ENCODE measurements at regions not wholly inside any gene's neighbourhood (a gene's known extent, or its start where the extent isn't known, plus 50 kb on each side); places are given as distances from the start of the nearest gene placed in this dataset.
A peak's percentile ranks its signal among the peaks of the same experiment; 100 is the strongest.
"Not testable (repeated sequence)": the region's sequence is repeated elsewhere in the genome, so short reads cannot be mapped to it uniquely, and the experiment has no call there.

GRCh38 chr2:147420517-147420916, 424.3 kb upstream of the ACVR2A start:
- TF ChIP-seq, protein P1, sequence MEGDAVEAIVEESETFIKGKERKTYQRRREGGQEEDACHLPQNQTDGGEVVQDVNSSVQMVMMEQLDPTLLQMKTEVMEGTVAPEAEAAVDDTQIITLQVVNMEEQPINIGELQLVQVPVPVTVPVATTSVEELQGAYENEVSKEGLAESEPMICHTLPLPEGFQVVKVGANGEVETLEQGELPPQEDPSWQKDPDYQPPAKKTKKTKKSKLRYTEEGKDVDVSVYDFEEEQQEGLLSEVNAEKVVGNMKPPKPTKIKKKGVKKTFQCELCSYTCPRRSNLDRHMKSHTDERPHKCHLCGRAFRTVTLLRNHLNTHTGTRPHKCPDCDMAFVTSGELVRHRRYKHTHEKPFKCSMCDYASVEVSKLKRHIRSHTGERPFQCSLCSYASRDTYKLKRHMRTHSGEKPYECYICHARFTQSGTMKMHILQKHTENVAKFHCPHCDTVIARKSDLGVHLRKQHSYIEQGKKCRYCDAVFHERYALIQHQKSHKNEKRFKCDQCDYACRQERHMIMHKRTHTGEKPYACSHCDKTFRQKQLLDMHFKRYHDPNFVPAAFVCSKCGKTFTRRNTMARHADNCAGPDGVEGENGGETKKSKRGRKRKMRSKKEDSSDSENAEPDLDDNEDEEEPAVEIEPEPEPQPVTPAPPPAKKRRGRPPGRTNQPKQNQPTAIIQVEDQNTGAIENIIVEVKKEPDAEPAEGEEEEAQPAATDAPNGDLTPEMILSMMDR (conservative IDR thresholded peaks at IDR 0.05; ENCODE audit: low read depth) = no peak
- POLR2A ChIA-PET (ENCODE audit: low non-redundant PET) = no interaction called here
- CTCF ChIA-PET = no interaction called here
- H3K27ac ChIP-seq = no peak overlapping the region
- DNase-seq (ENCODE audit: low spot score) = no peak

- TF ChIP-seq, protein P1 (conservative IDR thresholded peaks at IDR 0.05; ENCODE audit: low read depth) = no peak
- H3K27ac ChIP-seq = no peak overlapping the region
- ChIA-PET CTCF (no interaction called here), POLR2A (ENCODE audit: low non-redundant PET) (no interaction called here)
- peak; percentile 80 for DNase-seq (ENCODE audit: low spot score)
These were observed 428.7 kb upstream of the ACVR2A start for GRCh38 chr2:147416099-147416498.

DNA sequence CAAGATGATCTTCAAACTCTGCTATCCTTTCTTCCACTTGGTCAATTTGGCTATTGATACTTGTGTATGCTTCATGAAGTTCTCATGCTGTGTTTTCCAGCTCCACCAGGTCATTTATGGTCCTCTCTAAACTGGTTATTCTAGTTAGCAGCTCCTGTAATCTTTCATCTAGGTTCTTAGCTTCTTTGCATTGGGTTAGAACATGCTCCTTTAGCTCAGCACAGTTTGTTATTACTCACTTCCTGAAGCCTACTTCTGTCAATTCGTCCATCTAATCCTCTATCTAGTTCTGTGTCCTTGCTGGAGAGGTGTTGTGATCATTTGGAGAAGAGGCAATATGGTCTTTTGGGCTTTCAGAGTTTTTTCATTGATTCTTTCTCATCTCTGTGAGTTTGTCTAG, 430.2 kb upstream of the ACVR2A start:
- H3K27ac ChIP-seq; POLR2A ChIA-PET (ENCODE audit: low non-redundant PET); DNase-seq (ENCODE audit: low spot score): not testable (repeated sequence)
- CTCF ChIA-PET = interaction anchor here (0.7 kb wide), 1 partner anchor 511 kb away, joined by 3 read pairs; no protein-coding TSS in a partner anchor

- TF ChIP-seq, protein P1 (conservative IDR thresholded peaks at IDR 0.05; ENCODE audit: low read depth) = no peak
- ChIA-PET CTCF (interaction anchor here (1.1 kb wide), 1 partner anchor 9 kb away, joined by 8 read pairs; no protein-coding TSS in a partner anchor), POLR2A (ENCODE audit: low non-redundant PET) (no interaction called here)
- DNase-seq (ENCODE audit: low spot score) = no peak
- no peak overlapping the region for H3K27ac ChIP-seq
These were observed 436.5 kb upstream of the ACVR2A start for GRCh38 chr2:147408357-147408756.

DNA sequence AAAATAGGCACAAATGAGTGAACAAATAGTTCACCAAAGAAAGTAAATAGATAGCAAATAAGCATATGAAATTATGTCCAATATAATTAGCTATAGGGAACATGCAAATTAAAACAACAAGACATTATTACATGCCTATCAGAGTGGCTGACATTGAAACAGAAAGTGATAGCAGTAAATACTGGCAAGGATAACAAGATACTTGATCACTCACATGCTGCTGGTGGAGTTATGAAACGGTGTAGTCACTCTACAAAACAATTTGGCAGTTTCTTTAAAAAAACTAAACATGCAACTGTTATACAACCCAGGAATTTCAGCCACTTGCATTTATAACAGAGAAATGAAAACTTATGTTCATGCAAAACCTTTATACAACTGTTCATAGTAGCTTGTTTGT, 439.2 kb upstream of the ACVR2A start:
- TF ChIP-seq, protein P1 (conservative IDR thresholded peaks at IDR 0.05; ENCODE audit: low read depth) = no peak
- ChIA-PET CTCF (interaction anchor here (0.6 kb wide), 1 partner anchor 67 kb away, joined by 3 read pairs; no protein-coding TSS in a partner anchor), POLR2A (ENCODE audit: low non-redundant PET) (no interaction called here)
- H3K27ac ChIP-seq = no peak overlapping the region
- DNase-seq (ENCODE audit: low spot score) = no peak

GRCh38 chr2:147398996-147399395, 445.8 kb upstream of the ACVR2A start:
- H3K27ac ChIP-seq = no peak overlapping the region
- TF ChIP-seq, protein P1 (conservative IDR thresholded peaks at IDR 0.05; ENCODE audit: low read depth) = no peak
- CTCF ChIA-PET = no interaction called here
- DNase-seq (ENCODE audit: low spot score) = no peak
- POLR2A ChIA-PET (ENCODE audit: low non-redundant PET) = no interaction called here

- TF ChIP-seq, protein P1 (conservative IDR thresholded peaks at IDR 0.05; ENCODE audit: low read depth) = no peak
- no peak for DNase-seq (ENCODE audit: low spot score)
- POLR2A ChIA-PET (ENCODE audit: low non-redundant PET) = no interaction called here
- no peak overlapping the region for H3K27ac ChIP-seq
- CTCF ChIA-PET = no interaction called here
These were observed 446.5 kb upstream of the ACVR2A start for GRCh38 chr2:147398301-147398700.
